ENCODE measurements at regions not wholly inside any gene's neighbourhood (a gene's known extent, or its start where the extent isn't known, plus 50 kb on each side); places are given as distances from the start of the nearest gene placed in this dataset.

- TF ChIP-seq CTCF (IDR thresholded peaks at IDR 0.05) (no peak), EZH2 (IDR thresholded peaks at IDR 0.05) (no peak)
Measured at GRCh38 chr12:85519163-85519562, 239.1 kb downstream of the ALX1 start.

All from neural progenitor cell (in vitro differentiated cells).